ENCODE measurements at regions not wholly inside any gene's neighbourhood (a gene's known extent, or its start where the extent isn't known, plus 50 kb on each side); places are given as distances from the start of the nearest gene placed in this dataset.

DNA sequence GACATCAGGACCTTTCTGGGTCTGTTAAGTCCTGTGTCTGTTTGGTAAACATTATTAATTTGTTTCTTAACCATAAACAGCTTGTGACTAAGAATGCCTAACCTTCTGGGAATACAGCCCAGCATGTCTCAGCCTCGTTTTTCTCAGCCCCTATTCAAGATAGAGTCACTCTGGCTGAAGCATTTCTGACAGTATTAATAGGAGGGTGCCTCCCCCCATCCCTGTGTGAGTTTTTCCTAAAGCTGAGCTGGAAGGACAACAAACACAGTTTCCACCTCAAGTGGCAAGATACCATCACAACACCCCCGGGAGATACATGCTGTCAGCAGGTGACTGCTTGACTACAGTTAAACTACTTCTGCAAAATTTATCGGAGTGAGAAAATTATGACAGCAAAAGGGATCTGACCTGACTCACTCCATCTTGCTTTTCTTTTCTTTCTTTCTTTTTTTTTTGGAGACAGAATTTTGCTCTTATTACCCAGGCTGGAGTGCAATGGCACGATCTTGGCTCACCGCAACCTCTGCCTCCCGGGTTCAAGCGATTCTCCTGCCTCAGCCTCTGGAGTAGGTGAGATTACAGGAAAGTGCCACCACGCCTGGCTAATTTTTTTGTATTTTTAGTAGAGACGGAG, 59.3 kb upstream of the ABCC4 start:
- ChIA-PET POLR2A (ENCODE audit: partially characterized antibody) (no interaction called here), CTCF (ENCODE audit: partially characterized antibody) (interaction anchor here (0.6 to 1.3 kb wide), 3 partner anchors 13 to 172 kb away, joined by 3 to 7 read pairs (median 5); no protein-coding TSS in a partner anchor)
- Histone ChIP-seq H4K91ac (replicated peaks; ENCODE audit: insufficient read length, low read length) (no peak overlapping the region), H2BK15ac (ENCODE audit: low read length) (no peak overlapping the region), H2BK5ac (ENCODE audit: low read depth, low read length) (no peak overlapping the region), H2BK120ac (replicated peaks; ENCODE audit: low read depth, low read length) (no peak overlapping the region), H3K36me3 (ENCODE audit: control insufficient read depth in 2 of 4, insufficient read depth in 4 of 4, low read length in 3 of 4) (no peaks in the 10 kb centered on the region), H3K9me3 (ENCODE audit: insufficient read depth in 2 of 2, low read depth in 1 of 2, low read length in 1 of 2) (no peaks in the 10 kb centered on the region), H3K4ac (replicated peaks; ENCODE audit: insufficient read length, low read depth, low read length) (no peak overlapping the region), H3K23ac (ENCODE audit: insufficient read length) (no peak overlapping the region), H3K27ac (ENCODE audit: low read depth, low read length) (no peak overlapping the region), H3K56ac (replicated peaks; ENCODE audit: insufficient read length, low read depth, low read length) (no peak overlapping the region), H3K4me1 (replicated peaks in 1 of 4; ENCODE audit: control insufficient read depth in 3 of 4, insufficient read depth in 4 of 4, low read length in 3 of 4) (no peaks in the 10 kb centered on the region), H3K79me2 (ENCODE audit: control insufficient read depth in 1 of 2, insufficient read depth in 2 of 2, low read length in 2 of 2) (no peaks in the 10 kb centered on the region), H3K14ac (ENCODE audit: insufficient read length) (no peak overlapping the region), H3K18ac (ENCODE audit: extremely low read depth, low read length) (no peak overlapping the region), H3K9ac (replicated peaks in 1 of 4; ENCODE audit: extremely low read depth in 1 of 4, low read depth in 3 of 4, low read length in 3 of 4) (no peak overlapping the region), H3K4me2 (ENCODE audit: insufficient read depth in 1 of 2, low read depth in 2 of 2, low read length in 2 of 2) (no peak overlapping the region), H3K4me3 (ENCODE audit: extremely low read depth in 1 of 4, insufficient read depth in 2 of 4, low read depth in 3 of 4, low read length in 4 of 4) (no peak overlapping the region), H3K79me1 (ENCODE audit: low read depth, low read length) (no peaks in the 10 kb centered on the region), H2BK20ac (ENCODE audit: low read length) (no peak overlapping the region), H2BK12ac (ENCODE audit: low read depth, low read length) (no peak overlapping the region), H3K27me3 (replicated peaks in 1 of 4; ENCODE audit: control insufficient read depth in 3 of 4, extremely low read depth in 1 of 4, insufficient read depth in 3 of 4, low read length in 3 of 4) (no peaks in the 10 kb centered on the region), H2AK5ac (ENCODE audit: low read depth, low read length) (no peak overlapping the region), H2AFZ (ENCODE audit: low read length) (no peak overlapping the region), H4K20me1 (replicated peaks in 1 of 2; ENCODE audit: control insufficient read depth in 1 of 2, insufficient read depth in 2 of 2, low read length in 2 of 2) (no peaks in the 10 kb centered on the region), H4K5ac (ENCODE audit: insufficient read length, low read depth, low read length) (no peak overlapping the region), H3K23me2 (ENCODE audit: low read depth, low read length) (no peaks in the 10 kb centered on the region), H4K8ac (ENCODE audit: extremely low read depth, insufficient read depth, low read length) (no peak overlapping the region)
- 86% methylated on average over 9 of the region's 9 CpGs; no CpG with 5 or more reads in 1 of the 2 experiments for WGBS, 2 experiments (ENCODE audit: extremely low coverage in 1 of 2, insufficient coverage in 1 of 2, insufficient read length in 1 of 2, insufficient replicate concordance in 2 of 2, low coverage in 1 of 2, low lambda C conversion rate in 2 of 2, missing lambda C conversion rate in 1 of 2)
- FAIRE-seq = no peak
- DNase-seq (ENCODE audit: low read depth in 1 of 2, low spot score in 2 of 2) = no peak
- TF ChIP-seq CTCF (IDR thresholded peaks at IDR 0.05; ENCODE audit: control extremely low read depth in 1 of 3, insufficient read depth in 1 of 3, low read depth in 1 of 3, low read length in 3 of 3) (no peak), JUND (IDR thresholded peaks at IDR 0.05; ENCODE audit: low read length) (no peak), ATF3 (IDR thresholded peaks at IDR 0.05; ENCODE audit: insufficient read depth, low read depth, low read length) (no peak), KDM5A (IDR thresholded peaks at IDR 0.05; ENCODE audit: low read length) (no peak), SP4 (IDR thresholded peaks at IDR 0.05; ENCODE audit: low read length) (no peak), CHD2 (IDR thresholded peaks at IDR 0.05; ENCODE audit: low read length) (no peak), POU5F1 (IDR thresholded peaks at IDR 0.05; ENCODE audit: low read depth, low read length) (no peak), CBX8 (IDR thresholded peaks at IDR 0.05; ENCODE audit: borderline replicate concordance, low read depth, low read length) (no peak), SUZ12 (IDR thresholded peaks at IDR 0.05; ENCODE audit: low read length) (no peak), GTF2F1 (IDR thresholded peaks at IDR 0.05; ENCODE audit: borderline replicate concordance, low read depth, low read length) (no peak)

All from H1 (cell line).